ENCODE measurements at regions not wholly inside any gene's neighbourhood (a gene's known extent, or its start where the extent isn't known, plus 50 kb on each side); places are given as distances from the start of the nearest gene placed in this dataset.

DNA sequence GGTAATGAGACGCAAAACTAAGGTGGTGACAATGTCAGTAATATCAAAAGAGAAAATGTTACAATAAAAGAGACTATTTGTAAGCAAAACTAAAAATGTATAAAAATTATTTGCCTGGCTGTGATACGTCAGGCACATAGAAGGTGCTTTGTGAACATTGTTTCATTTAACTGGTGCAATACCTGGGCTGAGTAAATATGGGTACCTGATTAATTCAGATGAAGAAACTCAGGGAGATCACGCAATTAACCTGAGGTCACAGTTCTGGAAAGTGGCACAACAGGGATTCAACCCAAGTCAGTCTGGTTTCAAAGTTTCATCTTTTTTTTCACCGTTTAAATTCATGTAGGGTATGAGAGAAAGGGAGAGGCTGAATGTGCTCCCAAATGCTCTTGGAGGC, 71.0 kb upstream of the KRAS start:
- TF ChIP-seq, protein P1, sequence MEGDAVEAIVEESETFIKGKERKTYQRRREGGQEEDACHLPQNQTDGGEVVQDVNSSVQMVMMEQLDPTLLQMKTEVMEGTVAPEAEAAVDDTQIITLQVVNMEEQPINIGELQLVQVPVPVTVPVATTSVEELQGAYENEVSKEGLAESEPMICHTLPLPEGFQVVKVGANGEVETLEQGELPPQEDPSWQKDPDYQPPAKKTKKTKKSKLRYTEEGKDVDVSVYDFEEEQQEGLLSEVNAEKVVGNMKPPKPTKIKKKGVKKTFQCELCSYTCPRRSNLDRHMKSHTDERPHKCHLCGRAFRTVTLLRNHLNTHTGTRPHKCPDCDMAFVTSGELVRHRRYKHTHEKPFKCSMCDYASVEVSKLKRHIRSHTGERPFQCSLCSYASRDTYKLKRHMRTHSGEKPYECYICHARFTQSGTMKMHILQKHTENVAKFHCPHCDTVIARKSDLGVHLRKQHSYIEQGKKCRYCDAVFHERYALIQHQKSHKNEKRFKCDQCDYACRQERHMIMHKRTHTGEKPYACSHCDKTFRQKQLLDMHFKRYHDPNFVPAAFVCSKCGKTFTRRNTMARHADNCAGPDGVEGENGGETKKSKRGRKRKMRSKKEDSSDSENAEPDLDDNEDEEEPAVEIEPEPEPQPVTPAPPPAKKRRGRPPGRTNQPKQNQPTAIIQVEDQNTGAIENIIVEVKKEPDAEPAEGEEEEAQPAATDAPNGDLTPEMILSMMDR (IDR thresholded peaks at IDR 0.05) = no peak
- TF ChIP-seq POLR2A (IDR thresholded peaks at IDR 0.05) = no peak

Data from ovary (tissue), 3 donors.